ENCODE measurements at regions not wholly inside any gene's neighbourhood (a gene's known extent, or its start where the extent isn't known, plus 50 kb on each side); places are given as distances from the start of the nearest gene placed in this dataset.

DNA sequence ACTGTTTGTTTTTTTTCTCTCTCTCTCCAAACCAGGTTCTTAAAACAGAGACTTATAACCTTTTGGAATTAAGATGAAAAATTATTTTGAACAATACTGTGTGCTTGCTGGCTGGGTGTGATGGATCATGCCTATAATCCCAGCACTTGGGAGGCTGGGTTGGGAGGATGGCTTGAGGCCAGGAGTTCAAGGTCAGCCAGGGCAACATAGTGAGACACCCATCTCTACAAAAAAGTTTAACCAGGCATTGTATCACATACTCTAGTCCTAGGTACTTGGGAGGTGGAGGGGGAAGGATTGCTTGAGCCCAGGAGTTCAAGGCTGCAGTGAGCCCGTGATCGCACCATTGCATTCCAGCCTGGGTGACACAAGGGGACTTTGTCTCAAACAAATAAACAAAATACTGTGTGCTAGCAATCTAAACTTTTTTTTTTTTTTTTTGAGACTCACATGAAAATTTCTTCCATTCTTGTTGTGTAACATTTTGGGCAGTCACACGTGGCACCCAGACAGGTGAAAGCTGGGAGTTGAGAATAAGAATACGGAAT lies 379.6 kb downstream of the ETNK1 start:
- no peak for TF ChIP-seq EZH2phosphoT487 (IDR thresholded peaks at IDR 0.05; ENCODE audit: insufficient read depth, low read depth)
- TF ChIP-seq EZH2 (IDR thresholded peaks at IDR 0.05; ENCODE audit: insufficient read depth, poor library complexity, severe bottlenecking): no peak

All from GM23248 (cell line).